ENCODE measurements at regions not wholly inside any gene's neighbourhood (a gene's known extent, or its start where the extent isn't known, plus 50 kb on each side); places are given as distances from the start of the nearest gene placed in this dataset.

DNA sequence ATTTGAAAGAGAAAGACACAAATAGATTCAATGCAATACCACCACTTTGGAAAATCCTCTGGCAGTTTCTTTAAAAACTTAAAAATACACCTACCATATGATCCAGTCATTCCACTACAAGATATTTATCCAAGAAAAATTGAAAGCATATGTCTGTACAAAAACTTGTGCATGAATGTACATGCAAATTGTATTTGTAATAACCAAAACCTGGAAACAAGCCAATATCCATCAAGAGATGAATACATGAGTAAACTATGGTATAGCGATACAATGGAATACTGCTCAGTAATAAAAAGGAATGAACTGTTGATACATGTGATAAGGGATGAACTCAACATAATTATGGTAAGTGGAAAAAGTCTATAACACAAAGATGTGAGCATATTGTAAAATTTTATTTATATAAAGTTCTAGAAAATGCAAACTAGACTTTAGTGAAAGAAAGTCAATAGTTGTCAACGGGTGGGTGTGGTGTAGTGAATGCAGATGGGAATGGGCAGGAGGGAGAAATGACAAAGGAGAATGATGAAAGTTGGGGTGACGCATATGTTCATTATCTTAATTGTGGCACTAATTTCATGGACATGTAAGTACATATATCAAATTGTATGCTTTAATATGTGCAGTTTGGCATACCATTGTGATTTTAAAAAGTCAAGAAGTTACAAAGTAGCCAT lies 347.5 kb downstream of the SAMD5 start:
- H3K27ac ChIP-seq (ENCODE audit: low read depth, low read length), result no peak overlapping the region
- no peaks in the 10 kb centered on the region for H3K36me3 ChIP-seq (ENCODE audit: control insufficient read depth, insufficient read depth, low read length)
- Mint-ChIP-seq H3K36me3 (ENCODE audit: low read depth) (no peaks in the 10 kb centered on the region), H3K27ac (no peak overlapping the region), H3K4me1 (peaks cover 5% of the 10 kb centered on the region), H3K4me3 (no peak overlapping the region), H3K9me3 (no peaks in the 10 kb centered on the region), H3K27me3 (ENCODE audit: insufficient read depth) (no peaks in the 10 kb centered on the region)
- TF ChIP-seq, protein P1, sequence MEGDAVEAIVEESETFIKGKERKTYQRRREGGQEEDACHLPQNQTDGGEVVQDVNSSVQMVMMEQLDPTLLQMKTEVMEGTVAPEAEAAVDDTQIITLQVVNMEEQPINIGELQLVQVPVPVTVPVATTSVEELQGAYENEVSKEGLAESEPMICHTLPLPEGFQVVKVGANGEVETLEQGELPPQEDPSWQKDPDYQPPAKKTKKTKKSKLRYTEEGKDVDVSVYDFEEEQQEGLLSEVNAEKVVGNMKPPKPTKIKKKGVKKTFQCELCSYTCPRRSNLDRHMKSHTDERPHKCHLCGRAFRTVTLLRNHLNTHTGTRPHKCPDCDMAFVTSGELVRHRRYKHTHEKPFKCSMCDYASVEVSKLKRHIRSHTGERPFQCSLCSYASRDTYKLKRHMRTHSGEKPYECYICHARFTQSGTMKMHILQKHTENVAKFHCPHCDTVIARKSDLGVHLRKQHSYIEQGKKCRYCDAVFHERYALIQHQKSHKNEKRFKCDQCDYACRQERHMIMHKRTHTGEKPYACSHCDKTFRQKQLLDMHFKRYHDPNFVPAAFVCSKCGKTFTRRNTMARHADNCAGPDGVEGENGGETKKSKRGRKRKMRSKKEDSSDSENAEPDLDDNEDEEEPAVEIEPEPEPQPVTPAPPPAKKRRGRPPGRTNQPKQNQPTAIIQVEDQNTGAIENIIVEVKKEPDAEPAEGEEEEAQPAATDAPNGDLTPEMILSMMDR (conservative IDR thresholded peaks at IDR 0.05), result no peak
- H3K4me1 ChIP-seq (ENCODE audit: control insufficient read depth, insufficient read depth, low read length), result no peaks in the 10 kb centered on the region
- no peak overlapping the region for H3K4me3 ChIP-seq (ENCODE audit: low read length)
- DNase-seq, result no peak
- H3K27me3 ChIP-seq (ENCODE audit: control insufficient read depth, insufficient read depth, low read length, poor library complexity, severe bottlenecking), result no peaks in the 10 kb centered on the region
- no peaks in the 10 kb centered on the region for H3K9me3 ChIP-seq (ENCODE audit: control insufficient read depth, low read length)
- WGBS, 2 experiments (ENCODE audit: insufficient coverage in 1 of 2, insufficient read length in 1 of 2), result 94 to 100% methylated on average over 1 to 3 of the region's 3 CpGs
- H3K9ac ChIP-seq (ENCODE audit: extremely low read depth, low read length, poor library complexity, severe bottlenecking), result no peak overlapping the region

GRCh38 chr6:147856687-147857086 lies 348.2 kb downstream of the SAMD5 start:
- Histone ChIP-seq H3K27ac (ENCODE audit: low read depth, low read length) (no peak overlapping the region), H3K27me3 (ENCODE audit: control insufficient read depth, insufficient read depth, low read length, poor library complexity, severe bottlenecking) (no peaks in the 10 kb centered on the region), H3K4me3 (ENCODE audit: low read length) (no peak overlapping the region), H3K4me1 (ENCODE audit: control insufficient read depth, insufficient read depth, low read length) (no peaks in the 10 kb centered on the region), H3K9ac (ENCODE audit: extremely low read depth, low read length, poor library complexity, severe bottlenecking) (no peak overlapping the region), H3K36me3 (ENCODE audit: control insufficient read depth, insufficient read depth, low read length) (no peaks in the 10 kb centered on the region), H3K9me3 (ENCODE audit: control insufficient read depth, low read length) (no peaks in the 10 kb centered on the region)
- Mint-ChIP-seq H3K4me1 (peaks cover 5% of the 10 kb centered on the region), H3K9me3 (no peaks in the 10 kb centered on the region), H3K4me3 (no peak overlapping the region), H3K27ac (no peak overlapping the region), H3K27me3 (ENCODE audit: insufficient read depth) (no peaks in the 10 kb centered on the region), H3K36me3 (ENCODE audit: low read depth) (no peaks in the 10 kb centered on the region)
- TF ChIP-seq, protein P1 (conservative IDR thresholded peaks at IDR 0.05), result no peak
- WGBS, 2 experiments (ENCODE audit: insufficient coverage in 1 of 2, insufficient read length in 1 of 2), result 91 to 92% methylated on average over 4 to 5 of the region's 5 CpGs
- no peak for DNase-seq

- Histone ChIP-seq H3K4me1 (ENCODE audit: control insufficient read depth, insufficient read depth, low read length) (no peaks in the 10 kb centered on the region), H3K9me3 (ENCODE audit: control insufficient read depth, low read length) (no peaks in the 10 kb centered on the region), H3K27me3 (ENCODE audit: control insufficient read depth, insufficient read depth, low read length, poor library complexity, severe bottlenecking) (no peaks in the 10 kb centered on the region), H3K4me3 (ENCODE audit: low read length) (no peak overlapping the region), H3K36me3 (ENCODE audit: control insufficient read depth, insufficient read depth, low read length) (no peaks in the 10 kb centered on the region), H3K9ac (ENCODE audit: extremely low read depth, low read length, poor library complexity, severe bottlenecking) (no peak overlapping the region), H3K27ac (ENCODE audit: low read depth, low read length) (no peak overlapping the region)
- DNase-seq, result no peak
- TF ChIP-seq, protein P1 (conservative IDR thresholded peaks at IDR 0.05), result no peak
- H3K4me3 Mint-ChIP-seq, result no peak overlapping the region
- no peaks in the 10 kb centered on the region for H3K36me3 Mint-ChIP-seq (ENCODE audit: low read depth)
- no peaks in the 10 kb centered on the region for H3K9me3 Mint-ChIP-seq
- H3K4me1 Mint-ChIP-seq, result peaks cover 13% of the 10 kb centered on the region
- H3K27ac Mint-ChIP-seq, result no peak overlapping the region
- H3K27me3 Mint-ChIP-seq (ENCODE audit: insufficient read depth), result no peaks in the 10 kb centered on the region
- WGBS, 2 experiments (ENCODE audit: insufficient coverage in 1 of 2, insufficient read length in 1 of 2), result 84 to 86% methylated on average over 2 of the region's 2 CpGs
These were observed 349.9 kb downstream of the SAMD5 start for GRCh38 chr6:147858421-147858820.

Data from endodermal cell (in vitro differentiated cells).